ENCODE measurements at regions not wholly inside any gene's neighbourhood (a gene's known extent, or its start where the extent isn't known, plus 50 kb on each side); places are given as distances from the start of the nearest gene placed in this dataset.
A peak's percentile ranks its signal among the peaks of the same experiment; 100 is the strongest.

DNA sequence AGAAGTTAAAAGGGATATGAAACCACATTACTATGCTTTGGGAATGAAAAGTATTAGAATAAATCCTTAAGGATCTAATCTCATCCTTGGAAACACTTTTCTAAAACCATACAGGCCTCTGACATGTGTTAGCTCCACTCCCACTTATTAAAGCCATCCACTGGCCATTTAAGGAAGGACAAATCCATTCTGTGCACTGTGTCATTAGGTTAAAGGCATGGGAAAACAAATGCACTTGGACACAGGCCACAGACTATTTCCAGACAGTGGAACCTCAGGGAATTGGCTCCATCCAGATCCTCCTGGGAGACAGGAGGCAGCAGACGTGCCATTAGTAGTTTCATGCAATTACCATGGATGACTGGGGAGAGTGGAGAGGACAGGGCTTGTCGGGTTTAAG, 454.9 kb downstream of the ENC1 start:
- Histone ChIP-seq H3K9ac (ENCODE audit: low read length) (no peak overlapping the region), H3K36me3 (ENCODE audit: control insufficient read depth, insufficient read depth, low read length) (no peaks in the 10 kb centered on the region), H3K4me3 (ENCODE audit: low read length) (no peak overlapping the region), H3K27ac (ENCODE audit: low read depth, low read length) (no peak overlapping the region), H3K4me1 (ENCODE audit: control insufficient read depth, insufficient read depth, low read length) (no peaks in the 10 kb centered on the region), H3K27me3 (ENCODE audit: control insufficient read depth, insufficient read depth, low read length) (no peaks in the 10 kb centered on the region)

- Histone ChIP-seq H3K4me3 (ENCODE audit: low read length) (no peak overlapping the region), H3K4me1 (ENCODE audit: control insufficient read depth, insufficient read depth, low read length) (no peaks in the 10 kb centered on the region), H3K27ac (ENCODE audit: low read depth, low read length) (no peak overlapping the region), H3K36me3 (ENCODE audit: control insufficient read depth, insufficient read depth, low read length) (no peaks in the 10 kb centered on the region), H3K27me3 (ENCODE audit: control insufficient read depth, insufficient read depth, low read length) (no peaks in the 10 kb centered on the region), H3K9ac (ENCODE audit: low read length) (no peak overlapping the region)
These were observed 455.9 kb downstream of the ENC1 start for GRCh38 chr5:74184649-74185048.

- Histone ChIP-seq H3K27ac (ENCODE audit: low read depth, low read length) (no peak overlapping the region), H3K4me3 (ENCODE audit: low read length) (no peak overlapping the region), H3K36me3 (ENCODE audit: control insufficient read depth, insufficient read depth, low read length) (no peaks in the 10 kb centered on the region), H3K4me1 (ENCODE audit: control insufficient read depth, insufficient read depth, low read length) (no peaks in the 10 kb centered on the region), H3K27me3 (ENCODE audit: control insufficient read depth, insufficient read depth, low read length) (no peaks in the 10 kb centered on the region), H3K9ac (ENCODE audit: low read length) (no peak overlapping the region)
These were observed 457.5 kb downstream of the ENC1 start for GRCh38 chr5:74183041-74183440.

DNA sequence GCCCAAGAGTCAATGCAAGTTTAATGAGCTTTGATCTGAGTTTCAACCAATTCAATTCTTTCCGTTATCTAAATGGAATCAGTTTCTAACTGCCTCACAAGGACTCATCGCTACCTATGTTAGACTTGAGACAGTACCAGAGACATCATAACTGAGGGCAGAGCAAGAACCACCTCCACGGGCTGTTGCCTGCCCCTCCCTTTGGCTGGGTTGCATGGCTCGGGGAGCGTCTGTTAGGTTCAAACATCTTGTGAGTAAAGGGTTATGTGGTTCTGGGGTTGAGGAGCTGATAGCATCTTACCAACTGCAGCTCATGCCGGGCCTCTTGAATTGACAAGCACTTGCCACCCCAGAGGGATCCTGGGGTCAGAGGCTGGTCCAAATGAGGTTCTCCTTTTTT, 457.9 kb downstream of the ENC1 start:
- no peak overlapping the region for H3K27ac ChIP-seq (ENCODE audit: low read depth, low read length)

GRCh38 chr5:74179701-74180100, 460.8 kb downstream of the ENC1 start:
- Histone ChIP-seq H3K27me3 (ENCODE audit: control insufficient read depth, insufficient read depth, low read length) (no peaks in the 10 kb centered on the region), H3K4me1 (ENCODE audit: control insufficient read depth, insufficient read depth, low read length) (peaks cover 3% of the 10 kb centered on the region), H3K36me3 (ENCODE audit: control insufficient read depth, insufficient read depth, low read length) (no peaks in the 10 kb centered on the region), H3K27ac (ENCODE audit: low read depth, low read length) (no peak overlapping the region), H3K9ac (ENCODE audit: low read length) (no peak overlapping the region), H3K4me3 (ENCODE audit: low read length) (no peak overlapping the region)

More for the DNA sequence above, 457.9 kb downstream of the ENC1 start:
- no peaks in the 10 kb centered on the region for H3K36me3 ChIP-seq (ENCODE audit: control insufficient read depth, insufficient read depth, low read length)
- H3K27me3 ChIP-seq (ENCODE audit: control insufficient read depth, insufficient read depth, low read length), result no peaks in the 10 kb centered on the region
- H3K4me3 ChIP-seq (ENCODE audit: low read length), result no peak overlapping the region
- H3K4me1 ChIP-seq (ENCODE audit: control insufficient read depth, insufficient read depth, low read length), result peaks cover 3% of the 10 kb centered on the region
- no peak overlapping the region for H3K9ac ChIP-seq (ENCODE audit: low read length)

- Histone ChIP-seq H3K9ac (ENCODE audit: low read length) (no peak overlapping the region), H3K36me3 (ENCODE audit: control insufficient read depth, insufficient read depth, low read length) (no peaks in the 10 kb centered on the region), H3K27ac (ENCODE audit: low read depth, low read length) (no peak overlapping the region), H3K27me3 (ENCODE audit: control insufficient read depth, insufficient read depth, low read length) (no peaks in the 10 kb centered on the region), H3K4me1 (ENCODE audit: control insufficient read depth, insufficient read depth, low read length) (peaks cover 3% of the 10 kb centered on the region), H3K4me3 (ENCODE audit: low read length) (no peak overlapping the region)
These were observed 461.3 kb downstream of the ENC1 start for GRCh38 chr5:74179179-74179578.

DNA sequence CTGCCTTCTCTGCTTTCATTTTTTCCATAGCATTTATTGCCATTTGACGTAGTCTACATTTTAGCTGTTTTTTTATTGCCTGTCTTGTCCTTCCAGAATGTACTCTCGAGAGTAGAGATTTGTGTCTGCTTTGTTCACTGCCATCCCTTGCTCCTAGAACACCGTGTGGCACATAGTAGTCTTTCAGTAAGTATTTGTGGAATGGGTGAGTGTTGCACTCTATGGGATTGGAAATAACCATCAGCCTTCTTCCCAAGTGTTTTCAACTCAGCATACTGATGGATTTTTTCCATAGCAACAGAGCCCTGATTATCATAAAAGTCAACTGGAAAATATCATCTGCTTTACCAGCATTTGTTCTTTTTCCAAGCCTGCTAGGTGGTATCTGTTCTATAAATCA, 462.6 kb downstream of the ENC1 start:
- H3K27me3 ChIP-seq (ENCODE audit: control insufficient read depth, insufficient read depth, low read length), result no peaks in the 10 kb centered on the region
- H3K9ac ChIP-seq (ENCODE audit: low read length), result no peak overlapping the region
- peaks cover 3% of the 10 kb centered on the region for H3K4me1 ChIP-seq (ENCODE audit: control insufficient read depth, insufficient read depth, low read length)
- H3K36me3 ChIP-seq (ENCODE audit: control insufficient read depth, insufficient read depth, low read length), result no peaks in the 10 kb centered on the region
- no peak overlapping the region for H3K27ac ChIP-seq (ENCODE audit: low read depth, low read length)
- no peak overlapping the region for H3K4me3 ChIP-seq (ENCODE audit: low read length)

DNA sequence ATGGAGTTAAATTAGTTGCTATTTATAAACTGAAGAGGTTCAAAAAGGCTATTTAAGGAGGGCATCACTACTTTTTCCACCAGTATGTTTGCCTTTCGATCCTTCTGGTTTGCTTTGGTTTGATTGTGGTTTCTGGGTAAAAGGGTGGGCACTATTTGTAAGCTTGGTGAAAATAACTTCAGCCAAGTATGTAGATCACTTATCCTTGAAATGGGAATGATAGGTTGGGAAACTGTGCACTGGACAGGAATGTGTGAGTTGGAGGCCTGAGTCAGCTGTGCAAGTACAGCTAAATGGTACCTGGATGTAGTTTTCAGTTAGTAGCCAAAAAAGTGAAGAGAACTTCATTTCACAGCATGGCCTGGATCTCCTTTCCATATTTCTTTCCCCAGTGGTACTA, 466.2 kb downstream of the ENC1 start:
- H3K9ac ChIP-seq (ENCODE audit: low read length), result no peak overlapping the region
- H3K36me3 ChIP-seq (ENCODE audit: control insufficient read depth, insufficient read depth, low read length), result no peaks in the 10 kb centered on the region
- H3K4me1 ChIP-seq (ENCODE audit: control insufficient read depth, insufficient read depth, low read length), result peaks cover 6% of the 10 kb centered on the region
- H3K4me3 ChIP-seq (ENCODE audit: low read length), result no peak overlapping the region
- no peaks in the 10 kb centered on the region for H3K27me3 ChIP-seq (ENCODE audit: control insufficient read depth, insufficient read depth, low read length)
- H3K27ac ChIP-seq (ENCODE audit: low read depth, low read length), result no peak overlapping the region

DNA sequence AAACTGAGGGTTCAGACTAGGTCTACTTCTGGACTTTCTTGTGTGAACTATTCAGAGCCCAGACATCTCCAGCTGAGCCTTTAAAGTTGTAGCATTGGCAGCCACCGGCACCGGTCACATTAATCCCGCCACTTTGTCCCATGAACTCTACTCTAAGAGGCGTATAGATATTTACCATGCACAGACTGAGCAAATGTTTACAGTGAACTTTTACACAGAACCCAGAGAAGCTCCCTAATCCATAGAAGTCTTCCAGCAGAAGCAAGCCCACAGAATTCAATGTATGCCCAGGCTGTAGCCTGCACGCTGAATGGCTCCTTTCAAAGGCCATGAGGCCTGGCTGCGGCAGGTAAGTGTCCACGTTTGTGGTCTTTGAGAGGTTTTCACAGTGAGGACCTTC, 466.9 kb downstream of the ENC1 start:
- no peaks in the 10 kb centered on the region for H3K27me3 ChIP-seq (ENCODE audit: control insufficient read depth, insufficient read depth, low read length)
- peaks cover 6% of the 10 kb centered on the region for H3K4me1 ChIP-seq (ENCODE audit: control insufficient read depth, insufficient read depth, low read length)
- H3K27ac ChIP-seq (ENCODE audit: low read depth, low read length), result no peak overlapping the region
- H3K4me3 ChIP-seq (ENCODE audit: low read length), result no peak overlapping the region
- no peak overlapping the region for H3K9ac ChIP-seq (ENCODE audit: low read length)
- no peaks in the 10 kb centered on the region for H3K36me3 ChIP-seq (ENCODE audit: control insufficient read depth, insufficient read depth, low read length)

GRCh38 chr5:74173241-74173640, 467.3 kb downstream of the ENC1 start:
- Histone ChIP-seq H3K36me3 (ENCODE audit: control insufficient read depth, insufficient read depth, low read length) (no peaks in the 10 kb centered on the region), H3K4me3 (ENCODE audit: low read length) (no peak overlapping the region), H3K9ac (ENCODE audit: low read length) (no peak overlapping the region), H3K27ac (ENCODE audit: low read depth, low read length) (no peak overlapping the region), H3K27me3 (ENCODE audit: control insufficient read depth, insufficient read depth, low read length) (no peaks in the 10 kb centered on the region), H3K4me1 (ENCODE audit: control insufficient read depth, insufficient read depth, low read length) (peaks cover 6% of the 10 kb centered on the region)

DNA sequence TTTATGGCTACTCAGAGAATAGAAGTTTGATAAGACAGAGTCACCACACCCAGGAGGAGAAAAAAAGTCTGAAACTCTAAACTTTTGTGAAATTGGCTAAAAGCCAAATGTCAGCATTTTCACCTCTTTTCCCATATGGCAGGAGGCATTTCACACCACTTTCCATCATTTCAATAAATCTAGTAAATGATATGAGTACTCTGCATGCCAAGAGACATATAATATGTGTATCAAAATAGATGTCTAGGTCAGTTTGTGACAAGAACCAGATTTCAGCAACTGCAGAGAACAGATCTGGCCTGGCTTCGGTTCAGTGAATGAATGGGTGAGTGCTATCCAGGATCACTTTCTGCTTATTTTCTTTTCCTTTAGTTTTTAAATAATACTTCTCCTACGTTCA, 470.8 kb downstream of the ENC1 start:
- Histone ChIP-seq H3K9ac (ENCODE audit: low read length) (no peak overlapping the region), H3K4me1 (ENCODE audit: control insufficient read depth, insufficient read depth, low read length) (peaks cover 9% of the 10 kb centered on the region), H3K36me3 (ENCODE audit: control insufficient read depth, insufficient read depth, low read length) (no peaks in the 10 kb centered on the region), H3K4me3 (ENCODE audit: low read length) (no peak overlapping the region), H3K27me3 (ENCODE audit: control insufficient read depth, insufficient read depth, low read length) (no peaks in the 10 kb centered on the region), H3K27ac (ENCODE audit: low read depth, low read length) (no peak overlapping the region)

DNA sequence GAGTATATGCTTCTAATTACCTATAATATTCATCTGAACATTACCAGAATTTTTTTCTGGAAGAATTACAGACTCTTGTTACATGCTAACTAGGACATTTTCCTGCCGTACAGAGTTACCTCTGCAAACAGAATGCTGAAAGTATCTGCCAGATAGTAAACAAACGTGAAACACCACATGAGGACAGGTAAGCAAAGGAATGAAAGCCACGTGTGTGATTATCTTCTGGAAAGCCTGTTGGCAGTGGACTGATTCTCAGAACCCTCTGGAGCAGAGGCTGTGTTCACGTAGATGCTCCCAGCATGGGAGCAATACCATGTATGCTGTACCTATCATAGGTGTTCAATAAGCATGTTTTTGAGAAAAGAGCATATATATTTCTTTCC, 472.6 kb downstream of the ENC1 start:
- H3K4me3 ChIP-seq (ENCODE audit: low read length), result no peak overlapping the region
- no peak overlapping the region for H3K9ac ChIP-seq (ENCODE audit: low read length)
- H3K36me3 ChIP-seq (ENCODE audit: control insufficient read depth, insufficient read depth, low read length), result no peaks in the 10 kb centered on the region
- no peak overlapping the region for H3K27ac ChIP-seq (ENCODE audit: low read depth, low read length)
- no peaks in the 10 kb centered on the region for H3K27me3 ChIP-seq (ENCODE audit: control insufficient read depth, insufficient read depth, low read length)
- peaks cover 9% of the 10 kb centered on the region for H3K4me1 ChIP-seq (ENCODE audit: control insufficient read depth, insufficient read depth, low read length)

DNA sequence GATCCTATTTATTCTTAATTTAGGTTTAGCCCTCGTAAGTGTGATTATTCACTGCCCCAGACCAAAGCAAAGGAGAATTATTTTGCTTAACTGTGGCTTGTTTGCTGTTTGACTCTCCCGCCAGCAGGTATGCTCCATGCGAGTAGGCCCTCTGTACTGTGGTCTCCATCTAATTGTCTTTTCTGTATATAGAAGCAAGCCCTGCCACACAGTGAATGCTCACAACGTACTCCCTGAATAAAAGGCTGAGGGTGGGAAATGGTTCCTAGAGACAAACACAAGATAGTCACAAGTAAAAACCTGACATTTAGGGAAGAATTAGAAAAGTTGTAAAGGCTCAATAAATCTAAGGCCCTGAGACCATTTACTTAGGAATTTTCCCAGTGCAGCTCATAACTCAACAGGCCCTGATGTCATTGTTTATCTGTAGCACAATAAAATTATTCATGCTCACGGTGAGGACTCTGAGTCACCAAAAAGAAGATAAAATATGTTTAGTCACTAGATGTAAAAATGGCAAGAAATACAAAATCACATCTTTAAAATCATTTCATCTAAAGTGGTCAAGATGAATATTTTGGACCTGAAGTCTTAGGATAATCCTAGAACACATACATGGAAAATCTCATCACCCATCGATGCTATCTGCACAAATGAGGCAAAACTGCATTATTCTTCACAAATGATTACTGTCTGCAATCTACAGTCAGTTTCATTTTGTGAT, 473.2 kb downstream of the ENC1 start:
- Histone ChIP-seq H3K9ac (ENCODE audit: low read length) (no peak overlapping the region), H3K27ac (ENCODE audit: low read depth, low read length) (peak overlapping the region; percentile 46), H3K4me1 (ENCODE audit: control insufficient read depth, insufficient read depth, low read length) (peaks cover 9% of the 10 kb centered on the region), H3K4me3 (ENCODE audit: low read length) (no peak overlapping the region), H3K36me3 (ENCODE audit: control insufficient read depth, insufficient read depth, low read length) (no peaks in the 10 kb centered on the region), H3K27me3 (ENCODE audit: control insufficient read depth, insufficient read depth, low read length) (no peaks in the 10 kb centered on the region)

Measured in rectal smooth muscle tissue (tissue), 1 donor.